Tibial nerve (tissue), 4 donors: ENCODE measurements at regions not wholly inside any gene's neighbourhood (a gene's known extent, or its start where the extent isn't known, plus 50 kb on each side); places are given as distances from the start of the nearest gene placed in this dataset.

Experiments used
- EP300 ChIP-seq, 2 donors: sonication (generic); formaldehyde crosslinking; IDR thresholded peaks; one replicate each; pipeline ENCODE4 v1.6.1; 2017; ENCODE audit warnings: antibody characterized with exemption in 2 of 2, mild to moderate bottlenecking in 1 of 2
- POLR2A ChIP-seq, 2 donors: fragments of 450-650 bp; IDR thresholded peaks; one replicate each; pipeline ENCODE4 v1.6.1; 2017; ENCODE audit warnings: antibody characterized with exemption in 2 of 2, mild to moderate bottlenecking in 2 of 2, moderate library complexity in 2 of 2
- TF ChIP-seq, protein P1 (sequence below), 5 experiments: fragments of 200-600 bp in 3 of 5; fragments of 450-650 bp in 2 of 5; sonication (generic) in 3 of 5; IDR thresholded peaks; one replicate each; pipeline ENCODE4 v1.5.1; 2016 to 2019; ENCODE audit warnings: antibody characterized with exemption in 5 of 5, mild to moderate bottlenecking in 3 of 5, moderate library complexity in 2 of 5

DNA sequence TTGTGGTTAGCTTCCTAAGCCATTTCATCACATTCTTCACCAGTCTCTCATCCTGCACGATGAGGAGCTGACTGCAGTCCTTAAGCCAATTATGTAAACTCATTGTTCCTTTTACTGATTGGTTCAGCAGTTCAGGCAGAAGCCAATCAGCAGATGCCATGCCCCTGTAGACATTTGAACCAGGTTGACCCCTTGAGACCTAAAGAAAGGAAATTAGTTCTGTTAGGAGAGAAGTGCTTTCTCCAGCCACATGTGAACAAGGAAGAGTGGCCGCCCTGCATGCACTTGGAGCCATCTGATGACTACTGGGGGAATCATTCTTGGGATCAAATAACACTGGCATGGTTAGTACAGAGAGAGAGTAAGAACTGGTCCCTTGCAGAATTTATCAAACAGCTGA, 535.2 kb upstream of the ID4 start:
- no peak for TF ChIP-seq EP300 (IDR thresholded peaks at IDR 0.05)
- no peak for TF ChIP-seq POLR2A (IDR thresholded peaks at IDR 0.05)
- TF ChIP-seq, protein P1, sequence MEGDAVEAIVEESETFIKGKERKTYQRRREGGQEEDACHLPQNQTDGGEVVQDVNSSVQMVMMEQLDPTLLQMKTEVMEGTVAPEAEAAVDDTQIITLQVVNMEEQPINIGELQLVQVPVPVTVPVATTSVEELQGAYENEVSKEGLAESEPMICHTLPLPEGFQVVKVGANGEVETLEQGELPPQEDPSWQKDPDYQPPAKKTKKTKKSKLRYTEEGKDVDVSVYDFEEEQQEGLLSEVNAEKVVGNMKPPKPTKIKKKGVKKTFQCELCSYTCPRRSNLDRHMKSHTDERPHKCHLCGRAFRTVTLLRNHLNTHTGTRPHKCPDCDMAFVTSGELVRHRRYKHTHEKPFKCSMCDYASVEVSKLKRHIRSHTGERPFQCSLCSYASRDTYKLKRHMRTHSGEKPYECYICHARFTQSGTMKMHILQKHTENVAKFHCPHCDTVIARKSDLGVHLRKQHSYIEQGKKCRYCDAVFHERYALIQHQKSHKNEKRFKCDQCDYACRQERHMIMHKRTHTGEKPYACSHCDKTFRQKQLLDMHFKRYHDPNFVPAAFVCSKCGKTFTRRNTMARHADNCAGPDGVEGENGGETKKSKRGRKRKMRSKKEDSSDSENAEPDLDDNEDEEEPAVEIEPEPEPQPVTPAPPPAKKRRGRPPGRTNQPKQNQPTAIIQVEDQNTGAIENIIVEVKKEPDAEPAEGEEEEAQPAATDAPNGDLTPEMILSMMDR (IDR thresholded peaks at IDR 0.05): no peak
